MM.1S (cell line): ENCODE measurements at regions not wholly inside any gene's neighbourhood (a gene's known extent, or its start where the extent isn't known, plus 50 kb on each side); places are given as distances from the start of the nearest gene placed in this dataset.
"Not testable (repeated sequence)": the region's sequence is repeated elsewhere in the genome, so short reads cannot be mapped to it uniquely, and the experiment has no call there.

Source experiments
- DNase-seq: peaks from one replicate; pipeline ENCODE4 v3.0.0-alpha.2; 2015
- H2AFZ ChIP-seq: fragments of 300-600 bp; sonication (generic); 2 replicates; pipeline ENCODE4 v1.6.0; 2016; ENCODE audit warnings: antibody characterized with exemption, low read length
- H3F3A ChIP-seq: fragments of 300-600 bp; sonication (generic); 2 replicates; pipeline ENCODE4 v1.6.1; 2016; ENCODE audit warnings: mild to moderate bottlenecking, antibody characterized with exemption, low read length, moderate library complexity, mixed read lengths; ENCODE audit not compliant: insufficient read depth
- H3K27ac ChIP-seq: fragments of 300-600 bp; sonication (generic); 2 replicates; pipeline ENCODE4 v1.5.1; 2016; ENCODE audit warnings: mild to moderate bottlenecking, low read length
- H3K27me3 ChIP-seq: fragments of 300-600 bp; sonication (generic); replicated peaks from 2 replicates; pipeline ENCODE4 v1.6.0; 2016; ENCODE audit warnings: low read length; ENCODE audit not compliant: insufficient read depth
- H3K36me3 ChIP-seq: fragments of 300-600 bp; sonication (generic); replicated peaks from 2 replicates; pipeline ENCODE4 v1.6.1; 2016; ENCODE audit warnings: mild to moderate bottlenecking, low read length, mixed read lengths; ENCODE audit not compliant: insufficient read depth
- H3K4me1 ChIP-seq: fragments of 300-600 bp; sonication (generic); 2 replicates; pipeline ENCODE4 v1.6.1; 2016; ENCODE audit warnings: low read length, mixed read lengths
- H3K4me2 ChIP-seq: fragments of 300-600 bp; sonication (generic); 2 replicates; pipeline ENCODE4 v1.6.0; 2016; ENCODE audit warnings: low read depth, low read length
- H3K4me3 ChIP-seq: fragments of 300-600 bp; sonication (generic); 2 replicates; pipeline ENCODE4 v1.5.1; 2016; ENCODE audit warnings: low read length, mixed read lengths
- H3K79me2 ChIP-seq: fragments of 300-600 bp; sonication (generic); 2 replicates; pipeline ENCODE4 v1.6.1; 2016; ENCODE audit warnings: mixed run types, low read length, mixed read lengths
- H3K9ac ChIP-seq: fragments of 300-600 bp; sonication (generic); 2 replicates; pipeline ENCODE4 v1.6.1; 2016; ENCODE audit warnings: low read length, mixed read lengths
- H3K9me2 ChIP-seq: fragments of 300-600 bp; sonication (generic); replicated peaks from 2 replicates; pipeline ENCODE4 v1.6.1; 2016; ENCODE audit warnings: mild to moderate bottlenecking, low read length, mixed read lengths; ENCODE audit not compliant: insufficient read depth
- H3K9me3 ChIP-seq: fragments of 300-600 bp; sonication (generic); replicated peaks from 2 replicates; pipeline ENCODE4 v1.6.1; 2016; ENCODE audit warnings: mild to moderate bottlenecking, low read length, mixed read lengths; ENCODE audit not compliant: insufficient read depth
- H4K20me1 ChIP-seq: fragments of 300-600 bp; sonication (generic); 2 replicates; pipeline ENCODE4 v1.6.1; 2016; ENCODE audit warnings: mild to moderate bottlenecking, low read length, moderate library complexity, mixed read lengths; ENCODE audit not compliant: insufficient read depth
- CTCF ChIP-seq: fragments of 300-600 bp; sonication (generic); IDR thresholded peaks from 2 replicates; pipeline ENCODE4 v1.5.1; 2016; ENCODE audit warnings: antibody characterized with exemption, low read length, mixed read lengths
- EZH2 ChIP-seq: fragments of 300-600 bp; sonication (generic); optimal IDR thresholded peaks from 2 replicates; pipeline ENCODE3; 2017; ENCODE audit warnings: low read depth, mild to moderate bottlenecking, antibody characterized with exemption, low read length, mixed read lengths
- EZH2phosphoT487 ChIP-seq: fragments of 300-600 bp; sonication (generic); IDR thresholded peaks from 2 replicates; pipeline ENCODE4 v1.6.1; 2018; ENCODE audit warnings: antibody characterized with exemption, low read length

GRCh38 chr13:34376483-34376882 lies 558.5 kb downstream of the RFC3 start:
- no peaks in the 10 kb centered on the region for H3K79me2 ChIP-seq
- no peak overlapping the region for H3K4me3 ChIP-seq
- no peak overlapping the region for H2AFZ ChIP-seq
- no peak overlapping the region for H3K9ac ChIP-seq
- H3K9me3 ChIP-seq = no peaks in the 10 kb centered on the region
- no peaks in the 10 kb centered on the region for H3K4me1 ChIP-seq
- TF ChIP-seq EZH2 (no peak), EZH2phosphoT487 (no peak)
- no peaks in the 10 kb centered on the region for H3F3A ChIP-seq
- H3K36me3 ChIP-seq = no peaks in the 10 kb centered on the region
- no peak overlapping the region for H3K4me2 ChIP-seq
- no peaks in the 10 kb centered on the region for H3K27me3 ChIP-seq
- H3K9me2 ChIP-seq = no peaks in the 10 kb centered on the region
- no peak overlapping the region for H3K27ac ChIP-seq
- no peak for DNase-seq
- H4K20me1 ChIP-seq = no peaks in the 10 kb centered on the region

GRCh38 chr13:34381228-34381627 lies 560.8 kb upstream of the NBEA start:
- no peak overlapping the region for H3K9ac ChIP-seq
- H3K9me2 ChIP-seq = no peaks in the 10 kb centered on the region
- H3K9me3 ChIP-seq = no peaks in the 10 kb centered on the region
- H3K4me1 ChIP-seq = no peaks in the 10 kb centered on the region
- no peak for TF ChIP-seq EZH2phosphoT487
- TF ChIP-seq EZH2 = no peak
- no peak for TF ChIP-seq CTCF
- no peaks in the 10 kb centered on the region for H3K36me3 ChIP-seq
- H3F3A ChIP-seq = no peaks in the 10 kb centered on the region
- no peaks in the 10 kb centered on the region for H3K79me2 ChIP-seq
- H3K27ac ChIP-seq = no peak overlapping the region
- no peak overlapping the region for H3K4me3 ChIP-seq
- DNase-seq = no peak
- H3K4me2 ChIP-seq = no peak overlapping the region
- H4K20me1 ChIP-seq = no peaks in the 10 kb centered on the region
- H3K27me3 ChIP-seq = no peaks in the 10 kb centered on the region
- no peak overlapping the region for H2AFZ ChIP-seq

GRCh38 chr13:34383728-34384127 lies 558.3 kb upstream of the NBEA start:
- Histone ChIP-seq H3K79me2 (no peaks in the 10 kb centered on the region), H2AFZ (no peak overlapping the region), H3K9me3 (no peaks in the 10 kb centered on the region), H3K27ac (no peak overlapping the region), H3K4me3 (no peak overlapping the region), H3K4me2 (no peak overlapping the region), H3F3A (no peaks in the 10 kb centered on the region), H3K36me3 (no peaks in the 10 kb centered on the region), H3K27me3 (no peaks in the 10 kb centered on the region), H3K9ac (no peak overlapping the region), H4K20me1 (no peaks in the 10 kb centered on the region), H3K9me2 (no peaks in the 10 kb centered on the region), H3K4me1 (no peaks in the 10 kb centered on the region)
- no peak for DNase-seq
- TF ChIP-seq EZH2phosphoT487 (no peak), EZH2 (no peak), CTCF (no peak)

GRCh38 chr13:34386229-34386628 lies 555.8 kb upstream of the NBEA start:
- H3K27ac ChIP-seq, H3K4me3 ChIP-seq, H2AFZ ChIP-seq, H3K4me1 ChIP-seq, H3F3A ChIP-seq, H3K27me3 ChIP-seq, H3K9ac ChIP-seq, DNase-seq, H3K9me2 ChIP-seq, H3K79me2 ChIP-seq, H4K20me1 ChIP-seq, H3K9me3 ChIP-seq, H3K36me3 ChIP-seq, H3K4me2 ChIP-seq: not testable (repeated sequence)
